HCT116 (cell line): ENCODE measurements at regions not wholly inside any gene's neighbourhood (a gene's known extent, or its start where the extent isn't known, plus 50 kb on each side); places are given as distances from the start of the nearest gene placed in this dataset.

Experiments used
- ATAC-seq: fragments of 200-7000 bp; cut with Tn5 transposase; 2 replicates; pipeline ENCODE4 v1.9.1; 2020; ENCODE audit warnings: mild to moderate bottlenecking, moderate library complexity
- BruUV-seq: library from RNA; stranded (reverse); fragments of 400-500 nt; replicated peaks from 2 replicates; lab custom pipeline; 2021; lab: Mats Ljungman, UMichigan
- CTCF ChIA-PET: fragments of 300-600 bp; sonication (Branson Sonifier 250); formaldehyde crosslinking; loops from one replicate; lab custom pipeline; 2021; ENCODE audit warnings: antibody characterized with exemption; lab: Charles Lee
- POLR2A ChIA-PET: fragments of 300-600, 350-600 bp; sonication (Branson Sonifier 250); formaldehyde crosslinking; loops from one replicate; lab custom pipeline; 2021; ENCODE audit warnings: antibody characterized with exemption; lab: Charles Lee
- RAD21 ChIA-PET, 2 experiments: fragments of 300-600 bp; sonication (Branson Sonifier 250); formaldehyde crosslinking; loops; one replicate each; lab custom pipeline; 2023; ENCODE audit warnings: low total read pairs in 2 of 2; ENCODE audit not compliant: uncharacterized antibody in 2 of 2, unreplicated experiment in 2 of 2, low non-redundant PET in 1 of 2; lab: Charles Lee
- DNase-seq: peaks from one replicate; pipeline ENCODE4 v3.0.0-alpha.2; 2010; ENCODE audit warnings: low read depth, low spot score
- H2AFZ ChIP-seq: fragments of 200-600 bp; shearing (Covaris generic), sonication (generic); 2 replicates; pipeline ENCODE4 v1.6.1; 2017; ENCODE audit warnings: low read depth, mixed run types, mixed read lengths, antibody characterized with exemption, low read length; ENCODE audit not compliant: poor library complexity, severe bottlenecking
- H3K27ac ChIP-seq: 2 replicates; pipeline ENCODE4 v1.5.1; 2012; ENCODE audit warnings: low read depth, low read length
- H3K27me3 ChIP-seq: fragments of 200-600 bp; sonication (generic); 2 replicates; pipeline ENCODE4 v1.6.1; 2016; ENCODE audit warnings: mixed run types, low read length, mixed read lengths; ENCODE audit not compliant: insufficient read depth
- H3K36me3 ChIP-seq, 2 experiments: fragments of 200-500 bp in 1 of 2; fragments of 200-600 bp in 1 of 2; sonication (Bioruptor generic) in 1 of 2; sonication (generic) in 1 of 2; 2 replicates each; pipeline versions ENCODE4 v1.5.1 to v1.6.1; 2014 to 2016; ENCODE audit warnings: low read length in 2 of 2, inconsistent platforms in 1 of 2, mixed read lengths in 1 of 2, mixed run types in 1 of 2; ENCODE audit not compliant: insufficient read depth in 2 of 2, control insufficient read depth in 1 of 2
- H3K4me1 ChIP-seq, 2 experiments: fragments of 200-600 bp in 1 of 2; sonication (generic) in 1 of 2; 2 replicates each; pipeline versions ENCODE4 v1.5.1 to v1.6.1; 2012 to 2017; ENCODE audit warnings: low read length in 2 of 2, inconsistent platforms in 1 of 2, mild to moderate bottlenecking in 1 of 2, mixed read lengths in 1 of 2, mixed run types in 1 of 2, moderate library complexity in 1 of 2; ENCODE audit not compliant: insufficient read depth in 2 of 2, control insufficient read depth in 1 of 2
- H3K4me2 ChIP-seq: fragments of 200-600 bp; sonication (generic); 2 replicates; pipeline ENCODE4 v1.6.1; 2017; ENCODE audit warnings: mixed run types, low read length, mixed read lengths
- H3K4me3 ChIP-seq, 2 experiments: fragments of 200-600 bp in 1 of 2; sonication (generic) in 1 of 2; replicated peaks in 1 of 2; 2 replicates each; pipeline ENCODE4 v1.5.1; 2011 to 2016; ENCODE audit warnings: low read length in 2 of 2, control low read depth in 1 of 2, low read depth in 1 of 2, mild to moderate bottlenecking in 1 of 2, mixed read lengths in 1 of 2, mixed run types in 1 of 2
- H3K79me2 ChIP-seq: fragments of 200-600 bp; sonication (generic); 2 replicates; pipeline ENCODE4 v1.6.1; 2017; ENCODE audit warnings: mild to moderate bottlenecking, mixed run types, low read length, moderate library complexity, mixed read lengths; ENCODE audit not compliant: insufficient read depth
- H3K9ac ChIP-seq: fragments of 200-600 bp; sonication (generic); 2 replicates; pipeline ENCODE4 v1.6.1; 2016; ENCODE audit warnings: low read length, mixed read lengths
- H3K9me2 ChIP-seq: fragments of 200-600 bp; sonication (generic), shearing (Covaris generic); 2 replicates; pipeline ENCODE4 v1.6.1; 2017; ENCODE audit warnings: mixed run types, mild to moderate bottlenecking, moderate library complexity; ENCODE audit not compliant: insufficient read depth
- H3K9me3 ChIP-seq, 2 experiments: fragments of 200-500 bp in 1 of 2; fragments of 200-600 bp in 1 of 2; sonication (Bioruptor generic) in 1 of 2; sonication (generic) in 1 of 2; 2 replicates each; pipeline ENCODE4 v1.6.1; 2014 to 2017; ENCODE audit warnings: low read length in 2 of 2, mixed read lengths in 2 of 2, inconsistent platforms in 1 of 2, low read depth in 1 of 2, mild to moderate bottlenecking in 1 of 2, mixed run types in 1 of 2, moderate library complexity in 1 of 2; ENCODE audit not compliant: control insufficient read depth in 1 of 2, insufficient read depth in 1 of 2
- H4K20me1 ChIP-seq: fragments of 200-600 bp; sonication (generic), shearing (Covaris generic); 2 replicates; pipeline ENCODE4 v1.6.1; 2017; ENCODE audit warnings: mixed run types, mild to moderate bottlenecking, moderate library complexity; ENCODE audit not compliant: insufficient read depth
- CEBPB ChIP-seq: IDR thresholded peaks from 2 replicates; pipeline ENCODE4 v1.6.1; 2012; ENCODE audit warnings: low read depth
- EZH2 ChIP-seq: fragments of 200-600 bp; sonication (generic); IDR thresholded peaks from 2 replicates; pipeline ENCODE4 v1.6.1; 2017; ENCODE audit warnings: antibody characterized with exemption, mixed run types
- POLR2A ChIP-seq: IDR thresholded peaks from 2 replicates; pipeline ENCODE4 v1.7.0; 2011; ENCODE audit warnings: borderline replicate concordance; ENCODE audit not compliant: insufficient read depth, insufficient read length; ENCODE audit errors: extremely low read depth
- POLR2AphosphoS5 ChIP-seq: IDR thresholded peaks from 2 replicates; pipeline ENCODE4 v1.6.1; 2011; ENCODE audit warnings: mild to moderate bottlenecking, low read depth, low read length, moderate library complexity
- RAD21 ChIP-seq: IDR thresholded peaks from 2 replicates; pipeline ENCODE4 v1.6.1; 2012; ENCODE audit warnings: low read depth, mild to moderate bottlenecking
- SIN3A ChIP-seq: IDR thresholded peaks from 2 replicates; pipeline ENCODE4 v1.6.1; 2012; ENCODE audit warnings: low read depth
- SP1 ChIP-seq: IDR thresholded peaks from 2 replicates; pipeline ENCODE4 v1.6.1; 2012; ENCODE audit warnings: low read depth
- YY1 ChIP-seq: IDR thresholded peaks from 2 replicates; pipeline ENCODE4 v1.6.1; 2011; ENCODE audit warnings: low read length, low read depth, moderate library complexity, mild to moderate bottlenecking; ENCODE audit not compliant: insufficient replicate concordance; ENCODE audit errors: extremely low read depth
- intact Hi-C: fragments of 100-400 bp; cut with micrococcal nuclease; formaldehyde crosslinking; loops from 2 replicates; pipeline ENCODE4 v1.10.0; 2022
- TF ChIP-seq, protein P1 (sequence below): IDR thresholded peaks from 2 replicates; pipeline ENCODE4 v1.6.1; 2012; ENCODE audit warnings: low read depth

DNA sequence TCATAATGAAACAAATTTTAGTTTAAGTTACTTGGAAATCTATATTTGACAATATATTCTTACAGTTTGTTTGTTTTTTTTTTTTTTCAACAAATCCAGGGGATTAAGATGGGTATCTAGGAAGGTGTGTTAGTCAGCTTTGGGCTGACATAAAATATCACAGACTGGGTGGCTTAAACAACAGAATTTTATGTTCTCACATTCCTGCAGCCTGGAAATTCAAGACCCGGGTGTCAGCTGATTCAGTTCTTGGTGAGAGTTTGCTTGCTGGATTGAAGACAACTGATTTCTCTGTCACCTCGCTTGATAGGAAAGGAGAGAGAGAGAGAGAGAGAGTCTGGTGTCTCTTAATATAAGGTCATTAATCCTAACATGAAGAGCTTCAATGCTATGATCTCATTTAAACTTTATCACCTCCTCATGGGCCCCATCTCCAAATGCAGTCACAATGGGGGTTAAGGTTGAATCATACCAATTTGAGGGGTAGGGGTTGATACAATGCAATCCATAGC is 465.2 kb downstream of the CENPC start:
- Histone ChIP-seq H2AFZ (no peak overlapping the region), H3K27ac (no peak overlapping the region), H3K9ac (no peak overlapping the region), H3K4me3 (no peak overlapping the region), H3K4me2 (no peak overlapping the region), H4K20me1 (no peaks in the 10 kb centered on the region), H3K9me2 (no peaks in the 10 kb centered on the region), H3K79me2 (no peaks in the 10 kb centered on the region), H3K36me3 (no peaks in the 10 kb centered on the region), H3K27me3 (no peaks in the 10 kb centered on the region), H3K9me3 (peaks cover 0 to 7% of the 10 kb centered on the region in 2 experiments; a peak in 1 of 4 replicates), H3K4me1 (no peaks in the 10 kb centered on the region)
- DNase-seq: no peak
- ChIA-PET RAD21 (no interaction called here), POLR2A (no interaction called here), CTCF (no interaction called here)
- BruUV-seq: no TSS peak
- TF ChIP-seq RAD21 (no peak), SP1 (no peak), CEBPB (no peak), EZH2 (no peak), YY1 (no peak), SIN3A (no peak), POLR2A (no peak), POLR2AphosphoS5 (no peak)
- TF ChIP-seq, protein P1, sequence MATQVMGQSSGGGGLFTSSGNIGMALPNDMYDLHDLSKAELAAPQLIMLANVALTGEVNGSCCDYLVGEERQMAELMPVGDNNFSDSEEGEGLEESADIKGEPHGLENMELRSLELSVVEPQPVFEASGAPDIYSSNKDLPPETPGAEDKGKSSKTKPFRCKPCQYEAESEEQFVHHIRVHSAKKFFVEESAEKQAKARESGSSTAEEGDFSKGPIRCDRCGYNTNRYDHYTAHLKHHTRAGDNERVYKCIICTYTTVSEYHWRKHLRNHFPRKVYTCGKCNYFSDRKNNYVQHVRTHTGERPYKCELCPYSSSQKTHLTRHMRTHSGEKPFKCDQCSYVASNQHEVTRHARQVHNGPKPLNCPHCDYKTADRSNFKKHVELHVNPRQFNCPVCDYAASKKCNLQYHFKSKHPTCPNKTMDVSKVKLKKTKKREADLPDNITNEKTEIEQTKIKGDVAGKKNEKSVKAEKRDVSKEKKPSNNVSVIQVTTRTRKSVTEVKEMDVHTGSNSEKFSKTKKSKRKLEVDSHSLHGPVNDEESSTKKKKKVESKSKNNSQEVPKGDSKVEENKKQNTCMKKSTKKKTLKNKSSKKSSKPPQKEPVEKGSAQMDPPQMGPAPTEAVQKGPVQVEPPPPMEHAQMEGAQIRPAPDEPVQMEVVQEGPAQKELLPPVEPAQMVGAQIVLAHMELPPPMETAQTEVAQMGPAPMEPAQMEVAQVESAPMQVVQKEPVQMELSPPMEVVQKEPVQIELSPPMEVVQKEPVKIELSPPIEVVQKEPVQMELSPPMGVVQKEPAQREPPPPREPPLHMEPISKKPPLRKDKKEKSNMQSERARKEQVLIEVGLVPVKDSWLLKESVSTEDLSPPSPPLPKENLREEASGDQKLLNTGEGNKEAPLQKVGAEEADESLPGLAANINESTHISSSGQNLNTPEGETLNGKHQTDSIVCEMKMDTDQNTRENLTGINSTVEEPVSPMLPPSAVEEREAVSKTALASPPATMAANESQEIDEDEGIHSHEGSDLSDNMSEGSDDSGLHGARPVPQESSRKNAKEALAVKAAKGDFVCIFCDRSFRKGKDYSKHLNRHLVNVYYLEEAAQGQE: no peak
- intact Hi-C loops: no loop called here
- no peak for ATAC-seq
